Activated naive CD8-positive, alpha-beta T cell treated with anti-CD3 and anti-CD28 coated beads, Interleukin-2, amount 50 U/mL, for 24 hours (primary cell): ENCODE measurements at regions not wholly inside any gene's neighbourhood (a gene's known extent, or its start where the extent isn't known, plus 50 kb on each side); places are given as distances from the start of the nearest gene placed in this dataset.

Experiments
- ATAC-seq: fragments of 150-1000 bp; cut with Tn5 transposase; one replicate; pipeline ENCODE4 v1.10.0; 2021
- DNase-seq: peaks from one replicate; pipeline ENCODE4 v3.0.0; 2021
- H3K27ac Mint-ChIP-seq: one replicate; pipeline ENCODE4 v1.8.0; 2021; ENCODE audit warnings: mild to moderate bottlenecking, mixed read lengths
- H3K27me3 Mint-ChIP-seq: one replicate; pipeline ENCODE4 v1.8.0; 2021; ENCODE audit warnings: mixed read lengths
- H3K36me3 Mint-ChIP-seq: one replicate; pipeline ENCODE4 v1.8.0; 2021; ENCODE audit warnings: low read depth, mixed read lengths
- H3K4me1 Mint-ChIP-seq: one replicate; pipeline ENCODE4 v1.8.0; 2021; ENCODE audit warnings: mixed read lengths
- H3K4me3 Mint-ChIP-seq: one replicate; pipeline ENCODE4 v1.8.0; 2021; ENCODE audit warnings: mild to moderate bottlenecking, moderate library complexity, mixed read lengths
- H3K9me3 Mint-ChIP-seq: one replicate; pipeline ENCODE4 v1.8.0; 2021; ENCODE audit warnings: mixed read lengths

DNA sequence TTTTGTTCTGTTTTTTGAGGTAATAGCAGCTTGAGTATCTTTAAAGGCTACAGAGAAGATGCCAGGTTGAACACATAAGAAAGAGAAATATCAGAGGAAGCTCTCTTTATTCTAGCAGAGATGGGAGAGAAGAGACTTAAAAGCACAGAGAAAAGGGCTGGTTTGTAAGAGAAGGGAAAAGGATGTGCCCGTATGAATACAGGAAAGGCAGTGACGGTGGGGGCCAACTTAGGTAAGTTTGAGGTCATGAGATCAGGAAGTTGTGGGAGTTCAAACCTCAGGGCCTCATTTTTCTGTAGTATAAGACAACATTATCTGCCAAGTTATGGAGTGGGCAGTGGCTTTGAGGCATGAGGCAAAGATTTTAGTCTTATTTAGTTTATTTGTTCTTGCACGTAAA, 121.3 kb upstream of the S100G start:
- Mint-ChIP-seq H3K9me3 (peaks cover 5% of the 10 kb centered on the region), H3K4me3 (peak overlapping the region; percentile 24), H3K27me3 (no peaks in the 10 kb centered on the region), H3K27ac (peak overlapping the region; percentile 90), H3K4me1 (peaks cover 25% of the 10 kb centered on the region), H3K36me3 (peaks cover 9% of the 10 kb centered on the region)
- ATAC-seq = peak; percentile 72
- DNase-seq = peak; percentile 12
